COR-L47 (cell line): ENCODE measurements at regions not wholly inside any gene's neighbourhood (a gene's known extent, or its start where the extent isn't known, plus 50 kb on each side); places are given as distances from the start of the nearest gene placed in this dataset.

ENCODE experiments used
- DNase-seq: peaks from one replicate; lab custom pipeline; 2025; lab: John Stamatoyannopoulos, UW

DNA sequence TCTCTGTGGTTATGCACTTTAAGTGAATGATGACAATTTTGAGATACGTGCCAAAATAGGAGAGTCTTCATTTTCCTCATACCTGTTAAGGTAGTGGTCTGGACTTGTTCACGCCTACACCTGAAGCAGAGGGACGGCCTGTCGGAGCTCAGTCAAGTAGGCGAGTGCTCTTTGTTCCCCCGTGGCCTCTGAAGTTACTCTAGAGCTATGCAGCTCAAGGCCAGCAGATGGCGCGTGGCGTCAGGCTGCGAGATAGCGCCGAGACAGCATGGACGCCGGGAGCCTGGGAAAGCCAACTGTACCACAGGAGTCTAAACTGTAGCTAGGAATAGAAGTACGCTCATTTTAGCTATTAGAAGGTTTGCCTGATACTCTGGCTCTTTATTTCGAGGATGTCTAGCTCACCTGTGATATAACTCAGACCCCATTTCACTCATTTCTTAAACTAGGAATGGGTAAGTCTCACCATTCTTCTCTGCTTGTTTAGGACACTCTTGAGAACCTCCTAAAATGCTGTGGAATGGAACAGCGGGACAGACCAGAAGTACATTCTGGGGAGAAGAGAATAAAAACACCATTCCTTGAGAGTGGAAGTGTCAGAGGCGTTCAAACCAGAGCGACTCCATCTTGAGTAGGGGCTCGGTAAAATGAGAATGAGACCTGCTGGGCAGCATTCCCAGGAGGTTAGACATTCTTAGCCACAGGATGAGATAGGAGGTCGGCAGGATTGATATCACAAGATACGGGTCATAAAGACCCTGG lies 267.4 kb upstream of the HMGA2 start:
- DNase-seq = peak; percentile 42

- no peak for DNase-seq
Observed at GRCh38 chr12:65557438-65558181, 266.7 kb upstream of the HMGA2 start.

GRCh38 chr12:65560286-65560685 lies 264.0 kb upstream of the HMGA2 start:
- DNase-seq = no peak

- DNase-seq = no peak
Observed at GRCh38 chr12:65561798-65562382, 262.4 kb upstream of the HMGA2 start.

GRCh38 chr12:65565601-65566560 lies 258.4 kb upstream of the HMGA2 start:
- no peak for DNase-seq

DNA sequence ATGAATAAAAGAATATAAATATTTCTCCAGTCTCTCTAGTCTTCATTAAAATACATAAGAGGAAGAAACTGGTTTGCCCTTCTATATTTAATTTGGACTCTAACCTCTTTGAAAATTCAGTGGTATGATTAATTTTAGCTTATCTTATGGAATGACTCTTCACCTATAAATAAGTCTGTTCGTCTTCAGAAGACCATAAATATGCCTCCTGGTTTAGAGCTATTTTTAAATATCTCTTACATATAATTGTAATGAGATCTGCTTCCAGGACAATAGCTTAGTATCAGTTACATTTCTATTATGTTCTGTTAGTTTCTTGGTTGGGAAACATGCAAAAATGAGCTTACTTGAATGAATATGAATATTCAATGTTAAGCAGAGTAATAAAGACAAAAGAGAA lies 257.5 kb upstream of the HMGA2 start:
- no peak for DNase-seq

DNA sequence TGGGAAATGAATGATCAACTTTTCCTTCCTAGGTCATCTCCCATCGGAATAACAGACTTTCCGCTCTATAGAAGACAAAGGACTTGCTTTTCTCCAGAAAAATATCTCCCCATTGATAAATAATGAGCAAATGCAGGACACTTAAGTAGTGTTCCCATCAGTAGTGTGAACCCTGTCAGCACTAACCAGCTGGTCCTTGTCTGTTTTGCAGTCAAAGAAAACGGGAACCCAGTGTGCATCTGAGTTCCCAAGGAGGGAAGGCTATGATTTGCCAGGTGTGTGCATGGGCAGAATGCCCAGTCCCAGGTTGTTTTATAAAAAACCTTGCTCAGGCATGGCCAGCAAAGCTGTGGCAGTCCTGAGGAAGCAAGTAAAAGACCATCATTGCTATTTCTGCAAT lies 256.5 kb upstream of the HMGA2 start:
- no peak for DNase-seq

GRCh38 chr12:65568517-65568916 lies 255.8 kb upstream of the HMGA2 start:
- no peak for DNase-seq

DNA sequence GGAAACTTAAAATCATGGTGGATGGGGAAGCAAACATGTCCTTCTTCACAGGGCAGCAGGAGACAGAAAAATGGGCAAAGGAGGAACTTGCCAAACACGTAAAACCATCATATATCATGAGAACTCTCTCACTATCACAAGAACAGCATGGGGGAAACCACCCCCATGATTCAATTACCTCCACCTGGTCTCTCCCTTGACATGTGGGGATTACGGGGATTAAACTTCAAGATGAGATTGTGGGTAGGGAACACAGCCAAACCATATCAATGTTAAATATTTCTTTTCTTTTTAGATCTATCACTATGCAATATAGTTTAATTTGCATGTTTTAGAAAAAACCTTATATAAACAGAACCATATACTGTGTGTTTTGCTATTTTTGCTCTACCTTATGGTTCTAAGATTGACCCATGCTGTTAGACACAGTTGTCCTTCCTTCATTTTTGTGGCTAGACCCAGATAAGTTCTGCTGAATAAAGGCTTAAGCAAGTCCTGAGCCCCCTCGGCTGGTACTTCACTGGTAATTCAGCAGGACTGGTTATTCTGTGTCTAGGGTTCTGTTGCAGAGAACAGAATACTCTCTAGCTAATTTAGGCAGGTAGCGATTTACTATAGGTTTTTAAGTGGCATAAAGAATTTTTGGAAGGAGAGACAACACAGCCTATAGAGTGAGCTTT lies 253.7 kb upstream of the HMGA2 start:
- DNase-seq = no peak

DNA sequence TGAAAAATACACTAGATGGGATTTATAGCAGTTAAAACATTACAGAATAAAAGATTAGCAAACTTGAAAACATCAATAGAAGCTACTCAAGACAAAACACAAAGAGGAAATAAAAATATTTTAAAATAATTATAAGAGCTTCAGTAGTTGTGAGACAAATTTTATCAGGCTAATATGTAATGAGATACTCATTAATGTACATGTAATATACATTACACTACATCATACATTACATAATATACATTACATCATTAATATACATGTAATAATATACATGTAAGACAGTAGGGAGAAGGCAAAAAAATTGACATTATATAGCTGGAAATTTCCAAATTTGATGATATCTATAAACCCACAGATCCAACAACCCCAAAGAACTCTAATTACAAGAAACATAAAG lies 249.4 kb upstream of the HMGA2 start:
- no peak for DNase-seq

GRCh38 chr12:65584016-65584415 lies 240.3 kb upstream of the HMGA2 start:
- no peak for DNase-seq

GRCh38 chr12:65585648-65586602 lies 238.4 kb upstream of the HMGA2 start:
- DNase-seq = no peak

DNA sequence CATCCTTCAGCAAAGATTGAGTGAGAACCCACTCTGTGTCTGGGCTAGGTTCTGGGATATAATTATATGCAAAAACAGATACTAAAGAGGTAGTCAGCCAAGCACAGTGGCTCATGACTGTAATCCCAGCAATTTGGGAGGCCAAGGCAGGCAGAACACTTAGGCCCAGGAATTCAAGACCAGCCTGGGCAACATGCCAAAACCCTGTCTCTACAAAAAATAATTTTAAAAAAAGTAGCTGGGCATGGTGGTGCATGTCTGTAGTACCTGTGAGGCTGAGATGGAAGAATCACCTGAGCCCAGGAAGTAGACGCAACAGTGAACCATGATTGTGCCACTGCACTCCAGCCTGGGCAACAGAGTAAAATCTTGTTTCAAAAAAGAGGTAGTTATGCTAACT lies 237.5 kb upstream of the HMGA2 start:
- DNase-seq = no peak

- DNase-seq = no peak
Observed at GRCh38 chr12:65590318-65590717, 234.0 kb upstream of the HMGA2 start.

- no peak for DNase-seq
Observed at GRCh38 chr12:65592416-65592815, 231.9 kb upstream of the HMGA2 start.

DNA sequence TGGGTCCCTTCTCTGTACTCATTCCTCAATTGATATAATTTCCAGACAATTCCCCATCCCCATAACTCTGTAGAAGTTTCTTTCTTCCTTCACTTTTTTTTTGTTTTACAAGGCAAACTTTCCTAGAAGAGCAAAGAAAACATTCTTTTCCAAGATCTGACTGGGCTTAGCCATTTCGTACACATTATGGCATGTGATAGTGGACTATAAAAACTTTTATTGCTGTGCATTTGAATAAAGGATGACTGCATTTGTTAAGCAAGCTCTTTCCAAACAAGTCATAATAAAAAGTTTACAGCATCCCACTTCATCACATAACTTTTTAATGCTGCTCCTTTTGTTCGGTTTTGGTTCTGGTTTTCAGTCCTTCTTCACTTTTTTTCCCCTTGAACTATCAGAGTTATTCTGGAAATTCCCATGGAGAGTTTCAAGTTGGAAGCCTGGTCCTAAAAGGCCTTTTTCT lies 231.0 kb upstream of the HMGA2 start:
- DNase-seq = no peak

DNA sequence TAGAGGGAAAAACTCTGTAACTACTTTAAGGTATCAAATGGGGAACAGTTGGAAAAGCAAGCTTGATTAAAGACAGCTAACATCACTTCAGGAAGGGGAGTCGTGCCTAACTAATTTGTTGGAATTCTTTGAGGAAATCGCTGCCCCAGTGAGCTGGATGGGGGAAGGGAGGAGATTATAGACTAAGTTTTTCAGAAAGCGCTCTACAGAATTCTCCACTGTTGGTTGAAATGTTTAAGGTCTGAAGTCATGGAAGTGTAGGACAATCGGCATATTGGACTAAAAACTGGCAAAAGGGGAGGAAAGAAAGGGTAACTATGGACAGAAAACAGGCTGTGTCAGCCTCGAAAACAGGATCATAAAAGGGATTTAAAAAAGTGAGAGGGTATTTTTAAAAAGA lies 229.9 kb upstream of the HMGA2 start:
- no peak for DNase-seq

- DNase-seq = no peak
Observed at GRCh38 chr12:65595016-65595560, 229.2 kb upstream of the HMGA2 start.

DNA sequence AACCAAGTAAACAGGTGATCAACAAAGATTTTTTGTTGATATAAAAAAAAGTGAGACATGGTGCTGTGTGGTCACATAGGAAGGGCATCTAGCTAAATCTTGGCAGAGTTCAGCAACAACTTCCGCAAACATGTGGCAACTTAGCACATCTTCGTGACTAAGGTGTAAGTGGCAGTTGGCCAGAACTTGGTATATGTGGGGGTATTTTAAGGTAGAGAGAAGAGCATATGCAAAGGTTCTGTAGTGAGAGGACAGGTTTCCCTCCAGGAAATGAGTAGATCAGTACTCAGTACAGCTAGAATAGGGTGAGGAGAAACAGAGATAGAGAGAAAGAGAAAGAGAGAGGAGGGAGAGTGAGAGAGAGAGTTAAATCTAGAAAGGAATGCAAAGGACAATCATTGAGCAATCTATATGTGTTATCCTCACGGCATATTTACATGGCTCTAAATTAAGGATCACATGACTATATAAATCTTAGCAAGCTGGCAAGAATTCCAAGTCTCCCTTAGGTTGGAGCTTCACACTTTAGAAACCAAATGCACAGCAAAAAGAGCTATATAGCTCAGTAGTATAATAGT lies 227.7 kb upstream of the HMGA2 start:
- DNase-seq = no peak

- DNase-seq = no peak
Observed at GRCh38 chr12:65597527-65597926, 226.8 kb upstream of the HMGA2 start.
